Hepatocyte (in vitro differentiated cells): ENCODE measurements at regions not wholly inside any gene's neighbourhood (a gene's known extent, or its start where the extent isn't known, plus 50 kb on each side); places are given as distances from the start of the nearest gene placed in this dataset.

Source experiments
- DNase-seq: peaks from one replicate; pipeline ENCODE4 v3.0.0-alpha.2; 2016; ENCODE audit warnings: low spot score
- H2AFZ ChIP-seq: fragments of 200-600 bp; sonication (generic); 2 replicates; pipeline ENCODE4 v1.6.0; 2016; ENCODE audit warnings: antibody characterized with exemption, mild to moderate bottlenecking
- H3K27ac ChIP-seq: fragments of 200-600 bp; sonication (generic); 2 replicates; pipeline ENCODE4 v1.5.1; 2016; ENCODE audit warnings: mild to moderate bottlenecking
- H3K27me3 ChIP-seq: fragments of 200-600 bp; sonication (generic); 2 replicates; pipeline ENCODE4 v1.6.1; 2016
- H3K36me3 ChIP-seq: fragments of 200-600 bp; sonication (generic); replicated peaks from 2 replicates; pipeline ENCODE4 v1.5.1; 2016; ENCODE audit warnings: low read depth; ENCODE audit not compliant: insufficient read depth
- H3K4me1 ChIP-seq: fragments of 200-600 bp; sonication (generic); 2 replicates; pipeline ENCODE4 v1.5.1; 2016; ENCODE audit warnings: mild to moderate bottlenecking, moderate library complexity; ENCODE audit not compliant: insufficient read depth
- H3K4me2 ChIP-seq: fragments of 200-600 bp; sonication (generic); 2 replicates; pipeline ENCODE4 v1.6.0; 2016
- H3K4me3 ChIP-seq: fragments of 200-600 bp; sonication (generic); 2 replicates; pipeline ENCODE4 v1.5.1; 2016; ENCODE audit warnings: mild to moderate bottlenecking
- H3K79me2 ChIP-seq: fragments of 200-600 bp; sonication (generic); 2 replicates; pipeline ENCODE4 v1.6.0; 2017; ENCODE audit warnings: mild to moderate bottlenecking
- H3K9me2 ChIP-seq: fragments of 200-600 bp; sonication (generic); replicated peaks from 2 replicates; pipeline ENCODE4 v1.6.0; 2017; ENCODE audit warnings: mild to moderate bottlenecking; ENCODE audit not compliant: insufficient read depth
- H3K9me3 ChIP-seq: fragments of 200-600 bp; sonication (generic); 2 replicates; pipeline ENCODE4 v1.5.1; 2016; ENCODE audit warnings: low read depth, mild to moderate bottlenecking
- H4K20me1 ChIP-seq: fragments of 200-600 bp; sonication (generic); 2 replicates; pipeline ENCODE4 v1.6.0; 2016; ENCODE audit warnings: mild to moderate bottlenecking; ENCODE audit not compliant: insufficient read depth, poor library complexity, severe bottlenecking
- CTCF ChIP-seq: fragments of 200-600 bp; sonication (generic); IDR thresholded peaks from 2 replicates; pipeline ENCODE4 v1.5.1; 2016; ENCODE audit warnings: antibody characterized with exemption, mild to moderate bottlenecking; ENCODE audit not compliant: poor library complexity
- EZH2 ChIP-seq: fragments of 200-600 bp; sonication (generic); IDR thresholded peaks from 2 replicates; pipeline ENCODE4 v1.6.1; 2016; ENCODE audit warnings: antibody characterized with exemption, mild to moderate bottlenecking, borderline replicate concordance
- EZH2phosphoT487 ChIP-seq: fragments of 200-600 bp; sonication (generic); IDR thresholded peaks from one replicate; pipeline ENCODE4 v1.6.1; 2018; ENCODE audit warnings: antibody characterized with exemption, mild to moderate bottlenecking, low read depth, moderate library complexity; ENCODE audit not compliant: unreplicated experiment, severe bottlenecking
- WGBS: methylation state at CpG from one replicate; pipeline ENCODE4 v1.1.6; 2016; ENCODE audit warnings: low lambda C conversion rate; ENCODE audit errors: missing lambda C conversion rate; 5-methylcytosine and 5-hydroxymethylcytosine counted together

- Histone ChIP-seq H3K27me3 (peaks cover 7% of the 10 kb centered on the region), H2AFZ (no peak overlapping the region), H3K36me3 (no peaks in the 10 kb centered on the region), H3K79me2 (no peaks in the 10 kb centered on the region), H3K4me3 (no peak overlapping the region), H4K20me1 (no peaks in the 10 kb centered on the region), H3K4me2 (no peak overlapping the region), H3K4me1 (no peaks in the 10 kb centered on the region), H3K27ac (no peak overlapping the region), H3K9me3 (no peaks in the 10 kb centered on the region), H3K9me2 (no peaks in the 10 kb centered on the region)
- 89% methylated on average over 24 of the region's 25 CpGs for WGBS
- DNase-seq = no peak
- no peak for TF ChIP-seq CTCF
- no peak for TF ChIP-seq EZH2phosphoT487
- no peak for TF ChIP-seq EZH2
These were observed 147.4 kb upstream of the MLN start for GRCh38 chr6:33950891-33951889.

- Histone ChIP-seq H3K27ac (no peak overlapping the region), H3K4me2 (no peak overlapping the region)
- DNase-seq = peak; percentile 44
These were observed 146.7 kb upstream of the MLN start for GRCh38 chr6:33950472-33950881.

GRCh38 chr6:33949877-33950435 is 146.2 kb upstream of the MLN start:
- H3K36me3 ChIP-seq = no peaks in the 10 kb centered on the region
- TF ChIP-seq CTCF = no peak
- TF ChIP-seq EZH2phosphoT487 = no peak
- TF ChIP-seq EZH2 = no peak
- H3K79me2 ChIP-seq = no peaks in the 10 kb centered on the region
- H3K9me3 ChIP-seq = no peaks in the 10 kb centered on the region
- H3K27me3 ChIP-seq = peaks cover 7% of the 10 kb centered on the region
- no peaks in the 10 kb centered on the region for H3K9me2 ChIP-seq
- no peak overlapping the region for H2AFZ ChIP-seq
- WGBS = 89% methylated on average over 9 of the region's 9 CpGs
- H3K4me3 ChIP-seq = no peak overlapping the region
- no peak for DNase-seq
- H3K27ac ChIP-seq = no peak overlapping the region
- no peaks in the 10 kb centered on the region for H4K20me1 ChIP-seq
- H3K4me2 ChIP-seq = no peak overlapping the region
- no peaks in the 10 kb centered on the region for H3K4me1 ChIP-seq

More at GRCh38 chr6:33950472-33950881, 146.7 kb upstream of the MLN start:
- H4K20me1 ChIP-seq = no peaks in the 10 kb centered on the region
- no peaks in the 10 kb centered on the region for H3K9me2 ChIP-seq
- no peak overlapping the region for H3K4me3 ChIP-seq
- H3K36me3 ChIP-seq = no peaks in the 10 kb centered on the region
- no peak for TF ChIP-seq EZH2
- TF ChIP-seq CTCF = no peak
- TF ChIP-seq EZH2phosphoT487 = no peak
- no peaks in the 10 kb centered on the region for H3K4me1 ChIP-seq
- H3K27me3 ChIP-seq = peaks cover 7% of the 10 kb centered on the region
- 66% methylated on average over 2 of the region's 2 CpGs for WGBS
- H3K9me3 ChIP-seq = no peaks in the 10 kb centered on the region
- H3K79me2 ChIP-seq = no peaks in the 10 kb centered on the region
- H2AFZ ChIP-seq = no peak overlapping the region
